ENCODE measurements at regions not wholly inside any gene's neighbourhood (a gene's known extent, or its start where the extent isn't known, plus 50 kb on each side); places are given as distances from the start of the nearest gene placed in this dataset.

DNA sequence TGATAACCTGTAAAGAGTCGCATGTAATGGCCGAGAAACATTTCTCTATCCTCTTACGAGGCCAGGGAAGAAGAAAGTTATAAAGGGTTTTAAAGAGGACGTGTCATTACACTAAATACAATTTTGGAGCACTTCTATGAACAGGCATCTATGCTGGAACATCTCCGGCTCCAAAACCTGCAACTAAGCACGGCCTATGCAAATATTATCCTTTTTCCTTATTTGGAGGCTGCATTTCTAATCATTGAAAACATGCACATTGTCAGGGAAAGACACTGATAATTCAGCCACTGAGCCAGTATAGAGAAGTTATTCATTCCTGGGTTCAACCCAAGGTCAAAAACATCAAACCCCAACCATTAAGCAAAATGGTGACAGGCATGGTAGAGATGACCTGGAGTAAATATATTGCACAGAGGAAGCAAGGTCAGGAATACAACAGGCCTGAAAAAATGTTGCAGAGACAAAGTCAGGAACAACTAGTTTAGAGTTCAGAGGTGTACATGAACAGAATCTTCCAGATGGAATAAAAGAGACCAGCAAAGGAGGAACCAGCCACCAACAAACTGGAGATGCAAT, 674.1 kb downstream of the NR2F1-AS1 start:
- no peak for DNase-seq (ENCODE audit: low read depth)
- TF ChIP-seq MYC (IDR thresholded peaks at IDR 0.05; ENCODE audit: low read depth, low read length), result no peak
- no peak overlapping the region for H3K4me3 ChIP-seq (ENCODE audit: low read depth, low read length)

GRCh38 chr5:92904021-92904420, 677.0 kb downstream of the NR2F1-AS1 start:
- TF ChIP-seq MAX (IDR thresholded peaks at IDR 0.05; ENCODE audit: low read depth, low read length), result no peak
- no peak for TF ChIP-seq MYC (IDR thresholded peaks at IDR 0.05; ENCODE audit: low read depth, low read length)
- TF ChIP-seq, protein P1, sequence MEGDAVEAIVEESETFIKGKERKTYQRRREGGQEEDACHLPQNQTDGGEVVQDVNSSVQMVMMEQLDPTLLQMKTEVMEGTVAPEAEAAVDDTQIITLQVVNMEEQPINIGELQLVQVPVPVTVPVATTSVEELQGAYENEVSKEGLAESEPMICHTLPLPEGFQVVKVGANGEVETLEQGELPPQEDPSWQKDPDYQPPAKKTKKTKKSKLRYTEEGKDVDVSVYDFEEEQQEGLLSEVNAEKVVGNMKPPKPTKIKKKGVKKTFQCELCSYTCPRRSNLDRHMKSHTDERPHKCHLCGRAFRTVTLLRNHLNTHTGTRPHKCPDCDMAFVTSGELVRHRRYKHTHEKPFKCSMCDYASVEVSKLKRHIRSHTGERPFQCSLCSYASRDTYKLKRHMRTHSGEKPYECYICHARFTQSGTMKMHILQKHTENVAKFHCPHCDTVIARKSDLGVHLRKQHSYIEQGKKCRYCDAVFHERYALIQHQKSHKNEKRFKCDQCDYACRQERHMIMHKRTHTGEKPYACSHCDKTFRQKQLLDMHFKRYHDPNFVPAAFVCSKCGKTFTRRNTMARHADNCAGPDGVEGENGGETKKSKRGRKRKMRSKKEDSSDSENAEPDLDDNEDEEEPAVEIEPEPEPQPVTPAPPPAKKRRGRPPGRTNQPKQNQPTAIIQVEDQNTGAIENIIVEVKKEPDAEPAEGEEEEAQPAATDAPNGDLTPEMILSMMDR (IDR thresholded peaks at IDR 0.05; ENCODE audit: low read depth, low read length), result no peak
- TF ChIP-seq POLR2A (IDR thresholded peaks at IDR 0.05; ENCODE audit: extremely low read depth, insufficient read length), result no peak
- no peak overlapping the region for H3K4me3 ChIP-seq (ENCODE audit: low read depth, low read length)
- no peak for DNase-seq (ENCODE audit: low read depth)

DNA sequence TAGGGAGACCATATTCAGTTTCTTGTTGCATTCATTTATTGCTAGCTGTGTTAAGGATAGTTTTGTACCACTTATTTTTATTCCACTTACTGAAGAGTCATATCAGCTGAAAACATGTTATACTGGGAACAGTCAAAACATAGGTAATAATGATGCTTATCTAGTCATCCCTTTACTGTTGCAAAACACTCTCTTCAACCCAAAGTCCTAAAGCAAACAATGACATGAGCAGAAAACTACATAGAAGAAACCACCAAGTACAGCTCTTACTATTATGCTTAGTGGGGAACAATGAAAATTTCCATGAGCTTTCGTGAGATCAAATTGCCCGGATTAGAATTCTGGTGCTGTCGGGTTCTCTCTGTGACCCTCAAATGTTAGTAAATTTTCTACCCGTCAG, 681.4 kb downstream of the NR2F1-AS1 start:
- TF ChIP-seq MAX (IDR thresholded peaks at IDR 0.05; ENCODE audit: low read depth, low read length) (no peak), MYC (IDR thresholded peaks at IDR 0.05; ENCODE audit: low read depth, low read length) (no peak), POLR2A (IDR thresholded peaks at IDR 0.05; ENCODE audit: extremely low read depth, insufficient read length) (no peak)
- TF ChIP-seq, protein P1 (IDR thresholded peaks at IDR 0.05; ENCODE audit: low read depth, low read length), result no peak
- no peak for DNase-seq (ENCODE audit: low read depth)
- no peak overlapping the region for H3K4me3 ChIP-seq (ENCODE audit: low read depth, low read length)

DNA sequence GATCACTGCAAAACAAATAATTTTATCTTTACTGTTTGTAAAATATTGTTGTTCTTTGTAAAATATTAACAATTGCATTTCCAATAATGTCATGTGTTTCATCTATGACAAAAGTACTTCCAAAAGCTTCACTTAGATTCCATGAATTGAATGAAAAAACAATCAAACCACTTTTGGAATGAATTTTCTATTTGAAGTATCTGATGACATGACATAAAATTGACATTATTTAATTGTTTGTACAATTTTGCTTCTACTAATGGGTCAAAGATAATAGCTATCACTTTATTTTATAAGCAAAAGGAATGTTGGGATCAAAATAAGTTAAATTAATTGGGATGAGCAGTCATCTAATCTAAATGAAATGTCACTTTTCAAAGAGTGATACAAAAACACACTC, 684.3 kb downstream of the NR2F1-AS1 start:
- DNase-seq (ENCODE audit: low read depth), result no peak
- TF ChIP-seq, protein P1 (IDR thresholded peaks at IDR 0.05; ENCODE audit: low read depth, low read length), result no peak
- TF ChIP-seq MYC (IDR thresholded peaks at IDR 0.05; ENCODE audit: low read depth, low read length), result no peak
- TF ChIP-seq POLR2A (IDR thresholded peaks at IDR 0.05; ENCODE audit: extremely low read depth, insufficient read length), result no peak
- no peak for TF ChIP-seq MAX (IDR thresholded peaks at IDR 0.05; ENCODE audit: low read depth, low read length)
- H3K4me3 ChIP-seq (ENCODE audit: low read depth, low read length), result no peak overlapping the region

DNA sequence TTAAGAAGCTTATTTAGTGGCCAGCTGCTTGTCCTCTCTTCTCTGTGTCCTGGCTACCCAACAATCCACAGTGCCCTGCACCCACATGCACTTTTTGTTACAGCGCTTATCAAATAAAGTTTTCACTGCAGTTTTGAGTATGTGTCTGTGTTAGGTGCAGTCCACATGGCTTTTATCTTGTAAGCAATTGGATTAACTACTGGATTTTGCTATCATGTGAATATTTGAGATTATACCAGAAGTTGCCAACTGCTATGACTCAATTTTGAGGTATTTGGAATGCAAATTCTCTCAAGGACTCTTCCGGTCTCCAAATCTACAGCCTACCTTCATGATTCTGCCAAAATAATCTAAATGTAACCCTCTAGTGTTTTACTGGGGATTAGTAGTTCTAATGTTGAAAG, 690.2 kb downstream of the NR2F1-AS1 start:
- H3K4me3 ChIP-seq (ENCODE audit: low read depth, low read length), result no peak overlapping the region
- no peak for DNase-seq (ENCODE audit: low read depth)
- TF ChIP-seq POLR2A (IDR thresholded peaks at IDR 0.05; ENCODE audit: extremely low read depth, insufficient read length) (no peak), MYC (IDR thresholded peaks at IDR 0.05; ENCODE audit: low read depth, low read length) (no peak), MAX (IDR thresholded peaks at IDR 0.05; ENCODE audit: low read depth, low read length) (no peak)
- TF ChIP-seq, protein P1 (IDR thresholded peaks at IDR 0.05; ENCODE audit: low read depth, low read length), result no peak

DNA sequence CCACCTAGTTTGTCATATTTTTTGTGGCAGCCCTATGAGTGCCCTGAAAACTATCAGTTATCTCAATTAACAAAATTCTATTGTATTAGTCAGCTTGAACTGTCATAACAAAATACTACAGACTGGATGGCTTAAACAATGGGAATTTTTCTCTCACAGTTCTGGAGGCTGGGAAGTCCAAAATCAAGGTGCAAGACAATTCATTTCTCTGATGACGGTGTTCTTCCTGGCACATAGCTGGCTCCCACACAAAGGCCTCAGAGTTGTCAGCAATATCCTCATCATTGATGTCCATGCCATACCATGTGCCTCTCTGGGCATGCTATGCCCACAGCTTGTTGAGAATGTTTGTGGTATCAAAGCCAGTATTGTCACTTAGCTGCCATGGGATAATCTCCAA, 691.9 kb downstream of the NR2F1-AS1 start:
- no peak overlapping the region for H3K4me3 ChIP-seq (ENCODE audit: low read depth, low read length)
- no peak for DNase-seq (ENCODE audit: low read depth)
- no peak for TF ChIP-seq POLR2A (IDR thresholded peaks at IDR 0.05; ENCODE audit: extremely low read depth, insufficient read length)
- no peak for TF ChIP-seq MAX (IDR thresholded peaks at IDR 0.05; ENCODE audit: low read depth, low read length)
- TF ChIP-seq, protein P1 (IDR thresholded peaks at IDR 0.05; ENCODE audit: low read depth, low read length), result no peak
- TF ChIP-seq MYC (IDR thresholded peaks at IDR 0.05; ENCODE audit: low read depth, low read length), result no peak

Data from NB4 (cell line).